H54 (cell line): ENCODE measurements at regions not wholly inside any gene's neighbourhood (a gene's known extent, or its start where the extent isn't known, plus 50 kb on each side); places are given as distances from the start of the nearest gene placed in this dataset.

ENCODE experiments used
- DNase-seq: peaks from one replicate; pipeline ENCODE4 v3.0.0; 2011; ENCODE audit warnings: low spot score, mixed read lengths; ENCODE audit not compliant: insufficient read length
- FAIRE-seq: peaks from 3 replicates; lab custom pipeline; 2011; peaks lifted over from hg19 to GRCh38; lab: Jason Lieb, UNC
- POLR2A ChIP-seq: IDR thresholded peaks from 2 replicates; pipeline ENCODE4 v1.6.1; 2011; ENCODE audit warnings: low read depth, mild to moderate bottlenecking, low read length

GRCh38 chr12:78383414-78383813, 481.2 kb upstream of the SYT1 start:
- FAIRE-seq: no peak
- TF ChIP-seq POLR2A: no peak
- no peak for DNase-seq

GRCh38 chr12:78384541-78384940, 480.0 kb upstream of the SYT1 start:
- DNase-seq: no peak
- no peak for FAIRE-seq
- TF ChIP-seq POLR2A: no peak

GRCh38 chr12:78385541-78385940, 479.0 kb upstream of the SYT1 start:
- FAIRE-seq: no peak
- no peak for TF ChIP-seq POLR2A
- no peak for DNase-seq

- no peak for TF ChIP-seq POLR2A
- FAIRE-seq (no peak), DNase-seq (no peak)
These were observed 477.7 kb upstream of the SYT1 start for GRCh38 chr12:78386871-78387270.

- no peak for DNase-seq
- no peak for TF ChIP-seq POLR2A
- FAIRE-seq: no peak
These were observed 476.9 kb upstream of the SYT1 start for GRCh38 chr12:78387721-78388120.

- no peak for TF ChIP-seq POLR2A
- DNase-seq: no peak
- no peak for FAIRE-seq
These were observed 476.1 kb upstream of the SYT1 start for GRCh38 chr12:78388461-78388860.

- no peak for DNase-seq
- TF ChIP-seq POLR2A: no peak
- no peak for FAIRE-seq
These were observed 473.7 kb upstream of the SYT1 start for GRCh38 chr12:78390920-78391319.

- FAIRE-seq (peak; percentile 88), DNase-seq (no peak)
- TF ChIP-seq POLR2A: no peak
These were observed 471.7 kb upstream of the SYT1 start for GRCh38 chr12:78392918-78393317.

- FAIRE-seq (no peak), DNase-seq (no peak)
- TF ChIP-seq POLR2A: no peak
These were observed 468.6 kb upstream of the SYT1 start for GRCh38 chr12:78395961-78396360.

- FAIRE-seq (no peak), DNase-seq (no peak)
- no peak for TF ChIP-seq POLR2A
These were observed 468.0 kb upstream of the SYT1 start for GRCh38 chr12:78396538-78396937.

- no peak for TF ChIP-seq POLR2A
- no peak for DNase-seq
- FAIRE-seq: no peak
These were observed 465.8 kb upstream of the SYT1 start for GRCh38 chr12:78398750-78399149.

GRCh38 chr12:78402366-78403134, 462.0 kb upstream of the SYT1 start:
- no peak for DNase-seq
- TF ChIP-seq POLR2A: no peak
- peak; percentile 6 for FAIRE-seq

GRCh38 chr12:78403136-78403535, 461.4 kb upstream of the SYT1 start:
- FAIRE-seq (peak; percentile 98), DNase-seq (peak; percentile 14)
- no peak for TF ChIP-seq POLR2A

GRCh38 chr12:78403681-78404080, 460.9 kb upstream of the SYT1 start:
- FAIRE-seq (no peak), DNase-seq (peak; percentile 7)
- no peak for TF ChIP-seq POLR2A

- TF ChIP-seq POLR2A: no peak
- DNase-seq (no peak), FAIRE-seq (no peak)
These were observed 458.4 kb upstream of the SYT1 start for GRCh38 chr12:78406213-78406612.
